Brain microvascular endothelial cell (primary cell): ENCODE measurements at regions not wholly inside any gene's neighbourhood (a gene's known extent, or its start where the extent isn't known, plus 50 kb on each side); places are given as distances from the start of the nearest gene placed in this dataset.

Source experiments
- DNase-seq: peaks from one replicate; pipeline ENCODE4 v3.0.0-alpha.2; 2020
- H3K27ac ChIP-seq: fragments of 250-450 bp; sonication (Bioruptor Pico); 2 replicates; pipeline ENCODE4 v1.5.1; 2020; ENCODE audit warnings: mild to moderate bottlenecking, moderate library complexity
- H3K27me3 ChIP-seq: fragments of 250-450 bp; sonication (Bioruptor Pico); replicated peaks from 2 replicates; pipeline ENCODE4 v1.5.1; 2020; ENCODE audit warnings: mild to moderate bottlenecking
- H3K36me3 ChIP-seq: fragments of 250-450 bp; sonication (Bioruptor Pico); replicated peaks from 2 replicates; pipeline ENCODE4 v1.5.1; 2020; ENCODE audit warnings: mild to moderate bottlenecking
- H3K4me3 ChIP-seq: 2 replicates; pipeline ENCODE4 v1.5.1; 2011; ENCODE audit warnings: low read depth, mild to moderate bottlenecking, control low read depth, low read length, moderate library complexity
- in situ Hi-C: cut with HindIII; loops from 2 replicates; pipeline ENCODE4 v1.10.0; 2017; ENCODE audit warnings: low sequenced_read_pairs, low pct_ligation_motif_present
- TF ChIP-seq, protein P1 (sequence below): IDR thresholded peaks from 2 replicates; pipeline ENCODE4 v1.5.1; 2011; ENCODE audit warnings: low read depth, mild to moderate bottlenecking, moderate library complexity, low read length, control low read depth, inconsistent platforms; ENCODE audit errors: missing control alignments

DNA sequence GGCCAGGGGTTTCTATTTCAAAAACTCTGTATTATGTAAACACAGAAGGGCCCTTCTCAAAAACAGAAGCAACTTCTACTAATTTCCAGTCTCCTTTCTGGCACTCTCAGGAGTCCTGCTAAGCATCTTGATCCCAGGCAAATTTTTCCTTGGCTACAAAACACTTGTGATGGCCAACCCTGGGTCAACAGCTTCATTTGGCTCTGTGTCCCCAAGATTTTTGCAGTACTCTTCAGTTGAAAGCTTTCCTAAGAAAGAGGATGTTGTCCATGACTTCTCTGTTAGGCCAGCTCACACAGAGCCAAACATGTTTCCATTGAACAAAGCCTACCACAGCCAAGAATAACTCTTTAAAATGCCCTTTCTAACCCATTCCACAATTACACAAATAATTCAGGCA, 99.0 kb upstream of the EGR2 start:
- H3K27me3 ChIP-seq = no peaks in the 10 kb centered on the region
- H3K4me3 ChIP-seq = no peak overlapping the region
- in situ Hi-C loops = no loop called here
- TF ChIP-seq, protein P1, sequence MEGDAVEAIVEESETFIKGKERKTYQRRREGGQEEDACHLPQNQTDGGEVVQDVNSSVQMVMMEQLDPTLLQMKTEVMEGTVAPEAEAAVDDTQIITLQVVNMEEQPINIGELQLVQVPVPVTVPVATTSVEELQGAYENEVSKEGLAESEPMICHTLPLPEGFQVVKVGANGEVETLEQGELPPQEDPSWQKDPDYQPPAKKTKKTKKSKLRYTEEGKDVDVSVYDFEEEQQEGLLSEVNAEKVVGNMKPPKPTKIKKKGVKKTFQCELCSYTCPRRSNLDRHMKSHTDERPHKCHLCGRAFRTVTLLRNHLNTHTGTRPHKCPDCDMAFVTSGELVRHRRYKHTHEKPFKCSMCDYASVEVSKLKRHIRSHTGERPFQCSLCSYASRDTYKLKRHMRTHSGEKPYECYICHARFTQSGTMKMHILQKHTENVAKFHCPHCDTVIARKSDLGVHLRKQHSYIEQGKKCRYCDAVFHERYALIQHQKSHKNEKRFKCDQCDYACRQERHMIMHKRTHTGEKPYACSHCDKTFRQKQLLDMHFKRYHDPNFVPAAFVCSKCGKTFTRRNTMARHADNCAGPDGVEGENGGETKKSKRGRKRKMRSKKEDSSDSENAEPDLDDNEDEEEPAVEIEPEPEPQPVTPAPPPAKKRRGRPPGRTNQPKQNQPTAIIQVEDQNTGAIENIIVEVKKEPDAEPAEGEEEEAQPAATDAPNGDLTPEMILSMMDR = no peak
- no peak overlapping the region for H3K27ac ChIP-seq
- DNase-seq = no peak
- H3K36me3 ChIP-seq = no peaks in the 10 kb centered on the region

DNA sequence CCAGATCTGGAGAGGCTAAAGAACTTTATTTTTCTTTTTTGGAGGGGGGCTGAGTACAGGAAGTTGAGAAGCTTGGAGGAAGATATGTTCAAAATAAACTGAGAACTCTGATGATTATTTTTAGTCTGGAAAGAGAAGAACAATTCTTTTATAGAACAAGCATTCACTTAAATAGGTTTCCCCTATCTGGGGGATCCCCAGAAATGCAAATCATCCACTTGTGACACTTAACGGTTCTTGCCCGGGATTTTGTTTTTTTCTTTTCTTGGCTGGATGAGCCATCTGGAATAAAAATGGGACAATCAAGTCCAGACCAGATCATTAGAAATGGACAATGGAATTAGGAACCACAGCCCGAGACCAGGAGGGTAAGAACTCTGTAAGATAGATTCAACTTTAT, 95.9 kb upstream of the EGR2 start:
- DNase-seq = no peak
- H3K4me3 ChIP-seq = no peak overlapping the region

GRCh38 chr10:62911210-62911963, 95.2 kb upstream of the EGR2 start:
- Histone ChIP-seq H3K27me3 (no peaks in the 10 kb centered on the region), H3K4me3 (no peak overlapping the region), H3K36me3 (no peaks in the 10 kb centered on the region), H3K27ac (no peak overlapping the region)
- in situ Hi-C loops = no loop called here
- DNase-seq = no peak
- TF ChIP-seq, protein P1 = no peak

More for the DNA sequence above, 95.9 kb upstream of the EGR2 start:
- no peaks in the 10 kb centered on the region for H3K36me3 ChIP-seq
- in situ Hi-C loops = no loop called here
- TF ChIP-seq, protein P1 = no peak
- no peak overlapping the region for H3K27ac ChIP-seq
- H3K27me3 ChIP-seq = no peaks in the 10 kb centered on the region

GRCh38 chr10:62907470-62908212, 91.5 kb upstream of the EGR2 start:
- H3K27me3 ChIP-seq = no peaks in the 10 kb centered on the region
- in situ Hi-C loops = no loop called here
- no peak overlapping the region for H3K4me3 ChIP-seq
- TF ChIP-seq, protein P1 = no peak
- no peaks in the 10 kb centered on the region for H3K36me3 ChIP-seq
- no peak for DNase-seq
- H3K27ac ChIP-seq = no peak overlapping the region

- DNase-seq = no peak
- Histone ChIP-seq H3K27me3 (no peaks in the 10 kb centered on the region), H3K36me3 (no peaks in the 10 kb centered on the region), H3K27ac (no peak overlapping the region), H3K4me3 (no peak overlapping the region)
- TF ChIP-seq, protein P1 = no peak
- in situ Hi-C loops = no loop called here
These were observed 88.2 kb upstream of the EGR2 start for GRCh38 chr10:62904281-62904875.
